Spleen (tissue), 7 donors: ENCODE measurements at regions not wholly inside any gene's neighbourhood (a gene's known extent, or its start where the extent isn't known, plus 50 kb on each side); places are given as distances from the start of the nearest gene placed in this dataset.
"Not testable (repeated sequence)": the region's sequence is repeated elsewhere in the genome, so short reads cannot be mapped to it uniquely, and the experiment has no call there.

Source experiments
- CTCF ChIP-seq, 11 experiments: fragments of 200-600 bp in 7 of 11; fragments of 450-650 bp in 4 of 11; sonication (generic) in 4 of 11; IDR thresholded peaks in 8 of 11; conservative IDR thresholded peaks in 3 of 11; 1 replicate in 7 of 11; 2 replicates in 4 of 11; pipeline versions ENCODE4 v1.4.0 to v1.8.0; 2016 to 2021; ENCODE audit warnings: antibody characterized with exemption in 11 of 11, inconsistent platforms in 4 of 11, mild to moderate bottlenecking in 1 of 11
- POLR2A ChIP-seq, 3 donors: fragments of 450-650 bp; IDR thresholded peaks; one replicate each; pipeline ENCODE4 v1.5.1; 2017; ENCODE audit warnings: antibody characterized with exemption in 3 of 3, mild to moderate bottlenecking in 1 of 3
- donor health status: DM: no; HTN: no; CAD: no; lungs with moderate emphysema.
- donor health status: DM: no; HTN: no; CAD: no.
- donor health status: DM: no; HTN: no; CAD: no.

- not testable (repeated sequence) for TF ChIP-seq CTCF (IDR thresholded peaks at IDR 0.05 in 8 of 11, conservative IDR thresholded peaks at IDR 0.05 in 3 of 11); POLR2A (IDR thresholded peaks at IDR 0.05)
These were observed 705.1 kb downstream of the STPG2 start for GRCh38 chr4:97437998-97438705.
